Liver (tissue), 3 donors: ENCODE measurements at regions not wholly inside any gene's neighbourhood (a gene's known extent, or its start where the extent isn't known, plus 50 kb on each side); places are given as distances from the start of the nearest gene placed in this dataset.

ENCODE experiments used
- EGR1 ChIP-seq, 2 donors: IDR thresholded peaks; 2 replicates each; pipeline ENCODE4 v1.6.1; 2016 to 2018; ENCODE audit warnings: antibody characterized with exemption in 2 of 2, low read depth in 2 of 2
- NR2F2 ChIP-seq: IDR thresholded peaks from 2 replicates; pipeline ENCODE4 v1.6.1; 2016; ENCODE audit warnings: antibody characterized with exemption
- RAD21 ChIP-seq, 2 donors: IDR thresholded peaks; 2 replicates each; pipeline ENCODE4 v1.6.1; 2016; ENCODE audit warnings: antibody characterized with exemption in 2 of 2, mild to moderate bottlenecking in 2 of 2
- SP1 ChIP-seq: IDR thresholded peaks from 2 replicates; pipeline ENCODE4 v1.6.1; 2018; ENCODE audit warnings: antibody characterized with exemption, mild to moderate bottlenecking
- TAF1 ChIP-seq: conservative IDR thresholded peaks from 2 replicates; pipeline ENCODE4 v1.6.1; 2016; ENCODE audit warnings: antibody characterized with exemption, mild to moderate bottlenecking
- TF ChIP-seq, protein P1 (sequence below): fragments of 150-350 bp; IDR thresholded peaks from 2 replicates; pipeline ENCODE4 v1.5.1; 2017; ENCODE audit warnings: improper control_type of control experiment, low read depth, low read length; ENCODE audit not compliant: missing input control
- TF ChIP-seq, protein P2 (sequence below): IDR thresholded peaks from 2 replicates; pipeline ENCODE4 v1.6.1; 2016; ENCODE audit warnings: antibody characterized with exemption, mild to moderate bottlenecking
- donor health status: healthy.
- donor health status: healthy.

GRCh38 chr4:18445110-18445509, 423.6 kb upstream of the LCORL start:
- TF ChIP-seq, protein P1, sequence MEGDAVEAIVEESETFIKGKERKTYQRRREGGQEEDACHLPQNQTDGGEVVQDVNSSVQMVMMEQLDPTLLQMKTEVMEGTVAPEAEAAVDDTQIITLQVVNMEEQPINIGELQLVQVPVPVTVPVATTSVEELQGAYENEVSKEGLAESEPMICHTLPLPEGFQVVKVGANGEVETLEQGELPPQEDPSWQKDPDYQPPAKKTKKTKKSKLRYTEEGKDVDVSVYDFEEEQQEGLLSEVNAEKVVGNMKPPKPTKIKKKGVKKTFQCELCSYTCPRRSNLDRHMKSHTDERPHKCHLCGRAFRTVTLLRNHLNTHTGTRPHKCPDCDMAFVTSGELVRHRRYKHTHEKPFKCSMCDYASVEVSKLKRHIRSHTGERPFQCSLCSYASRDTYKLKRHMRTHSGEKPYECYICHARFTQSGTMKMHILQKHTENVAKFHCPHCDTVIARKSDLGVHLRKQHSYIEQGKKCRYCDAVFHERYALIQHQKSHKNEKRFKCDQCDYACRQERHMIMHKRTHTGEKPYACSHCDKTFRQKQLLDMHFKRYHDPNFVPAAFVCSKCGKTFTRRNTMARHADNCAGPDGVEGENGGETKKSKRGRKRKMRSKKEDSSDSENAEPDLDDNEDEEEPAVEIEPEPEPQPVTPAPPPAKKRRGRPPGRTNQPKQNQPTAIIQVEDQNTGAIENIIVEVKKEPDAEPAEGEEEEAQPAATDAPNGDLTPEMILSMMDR, result no peak
- TF ChIP-seq EGR1 (IDR thresholded peaks at IDR 0.05; ENCODE audit: low read depth in 2 of 2) (no peak), RAD21 (IDR thresholded peaks at IDR 0.05) (no peak), SP1 (no peak), TAF1 (no peak), NR2F2 (no peak)
- TF ChIP-seq, protein P2, sequence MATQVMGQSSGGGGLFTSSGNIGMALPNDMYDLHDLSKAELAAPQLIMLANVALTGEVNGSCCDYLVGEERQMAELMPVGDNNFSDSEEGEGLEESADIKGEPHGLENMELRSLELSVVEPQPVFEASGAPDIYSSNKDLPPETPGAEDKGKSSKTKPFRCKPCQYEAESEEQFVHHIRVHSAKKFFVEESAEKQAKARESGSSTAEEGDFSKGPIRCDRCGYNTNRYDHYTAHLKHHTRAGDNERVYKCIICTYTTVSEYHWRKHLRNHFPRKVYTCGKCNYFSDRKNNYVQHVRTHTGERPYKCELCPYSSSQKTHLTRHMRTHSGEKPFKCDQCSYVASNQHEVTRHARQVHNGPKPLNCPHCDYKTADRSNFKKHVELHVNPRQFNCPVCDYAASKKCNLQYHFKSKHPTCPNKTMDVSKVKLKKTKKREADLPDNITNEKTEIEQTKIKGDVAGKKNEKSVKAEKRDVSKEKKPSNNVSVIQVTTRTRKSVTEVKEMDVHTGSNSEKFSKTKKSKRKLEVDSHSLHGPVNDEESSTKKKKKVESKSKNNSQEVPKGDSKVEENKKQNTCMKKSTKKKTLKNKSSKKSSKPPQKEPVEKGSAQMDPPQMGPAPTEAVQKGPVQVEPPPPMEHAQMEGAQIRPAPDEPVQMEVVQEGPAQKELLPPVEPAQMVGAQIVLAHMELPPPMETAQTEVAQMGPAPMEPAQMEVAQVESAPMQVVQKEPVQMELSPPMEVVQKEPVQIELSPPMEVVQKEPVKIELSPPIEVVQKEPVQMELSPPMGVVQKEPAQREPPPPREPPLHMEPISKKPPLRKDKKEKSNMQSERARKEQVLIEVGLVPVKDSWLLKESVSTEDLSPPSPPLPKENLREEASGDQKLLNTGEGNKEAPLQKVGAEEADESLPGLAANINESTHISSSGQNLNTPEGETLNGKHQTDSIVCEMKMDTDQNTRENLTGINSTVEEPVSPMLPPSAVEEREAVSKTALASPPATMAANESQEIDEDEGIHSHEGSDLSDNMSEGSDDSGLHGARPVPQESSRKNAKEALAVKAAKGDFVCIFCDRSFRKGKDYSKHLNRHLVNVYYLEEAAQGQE, result no peak
